MM.1S (cell line): ENCODE measurements at regions not wholly inside any gene's neighbourhood (a gene's known extent, or its start where the extent isn't known, plus 50 kb on each side); places are given as distances from the start of the nearest gene placed in this dataset.
"Not testable (repeated sequence)": the region's sequence is repeated elsewhere in the genome, so short reads cannot be mapped to it uniquely, and the experiment has no call there.

ENCODE experiments used
- DNase-seq: peaks from one replicate; pipeline ENCODE4 v3.0.0-alpha.2; 2015
- H2AFZ ChIP-seq: fragments of 300-600 bp; sonication (generic); 2 replicates; pipeline ENCODE4 v1.6.0; 2016; ENCODE audit warnings: antibody characterized with exemption, low read length
- H3F3A ChIP-seq: fragments of 300-600 bp; sonication (generic); 2 replicates; pipeline ENCODE4 v1.6.1; 2016; ENCODE audit warnings: mild to moderate bottlenecking, antibody characterized with exemption, low read length, moderate library complexity, mixed read lengths; ENCODE audit not compliant: insufficient read depth
- H3K27ac ChIP-seq: fragments of 300-600 bp; sonication (generic); 2 replicates; pipeline ENCODE4 v1.5.1; 2016; ENCODE audit warnings: mild to moderate bottlenecking, low read length
- H3K27me3 ChIP-seq: fragments of 300-600 bp; sonication (generic); replicated peaks from 2 replicates; pipeline ENCODE4 v1.6.0; 2016; ENCODE audit warnings: low read length; ENCODE audit not compliant: insufficient read depth
- H3K36me3 ChIP-seq: fragments of 300-600 bp; sonication (generic); replicated peaks from 2 replicates; pipeline ENCODE4 v1.6.1; 2016; ENCODE audit warnings: mild to moderate bottlenecking, low read length, mixed read lengths; ENCODE audit not compliant: insufficient read depth
- H3K4me1 ChIP-seq: fragments of 300-600 bp; sonication (generic); 2 replicates; pipeline ENCODE4 v1.6.1; 2016; ENCODE audit warnings: low read length, mixed read lengths
- H3K4me2 ChIP-seq: fragments of 300-600 bp; sonication (generic); 2 replicates; pipeline ENCODE4 v1.6.0; 2016; ENCODE audit warnings: low read depth, low read length
- H3K4me3 ChIP-seq: fragments of 300-600 bp; sonication (generic); 2 replicates; pipeline ENCODE4 v1.5.1; 2016; ENCODE audit warnings: low read length, mixed read lengths
- H3K79me2 ChIP-seq: fragments of 300-600 bp; sonication (generic); 2 replicates; pipeline ENCODE4 v1.6.1; 2016; ENCODE audit warnings: mixed run types, low read length, mixed read lengths
- H3K9ac ChIP-seq: fragments of 300-600 bp; sonication (generic); 2 replicates; pipeline ENCODE4 v1.6.1; 2016; ENCODE audit warnings: low read length, mixed read lengths
- H3K9me2 ChIP-seq: fragments of 300-600 bp; sonication (generic); replicated peaks from 2 replicates; pipeline ENCODE4 v1.6.1; 2016; ENCODE audit warnings: mild to moderate bottlenecking, low read length, mixed read lengths; ENCODE audit not compliant: insufficient read depth
- H3K9me3 ChIP-seq: fragments of 300-600 bp; sonication (generic); replicated peaks from 2 replicates; pipeline ENCODE4 v1.6.1; 2016; ENCODE audit warnings: mild to moderate bottlenecking, low read length, mixed read lengths; ENCODE audit not compliant: insufficient read depth
- H4K20me1 ChIP-seq: fragments of 300-600 bp; sonication (generic); 2 replicates; pipeline ENCODE4 v1.6.1; 2016; ENCODE audit warnings: mild to moderate bottlenecking, low read length, moderate library complexity, mixed read lengths; ENCODE audit not compliant: insufficient read depth
- CTCF ChIP-seq: fragments of 300-600 bp; sonication (generic); IDR thresholded peaks from 2 replicates; pipeline ENCODE4 v1.5.1; 2016; ENCODE audit warnings: antibody characterized with exemption, low read length, mixed read lengths
- EZH2 ChIP-seq: fragments of 300-600 bp; sonication (generic); optimal IDR thresholded peaks from 2 replicates; pipeline ENCODE3; 2017; ENCODE audit warnings: low read depth, mild to moderate bottlenecking, antibody characterized with exemption, low read length, mixed read lengths
- EZH2phosphoT487 ChIP-seq: fragments of 300-600 bp; sonication (generic); IDR thresholded peaks from 2 replicates; pipeline ENCODE4 v1.6.1; 2018; ENCODE audit warnings: antibody characterized with exemption, low read length

GRCh38 chr1:29756498-29756897, 520.2 kb downstream of the PTPRU start:
- no peak for DNase-seq
- Histone ChIP-seq H3F3A (no peaks in the 10 kb centered on the region), H3K4me2 (no peak overlapping the region), H3K9me2 (no peaks in the 10 kb centered on the region), H3K79me2 (no peaks in the 10 kb centered on the region), H3K27me3 (peaks cover 40% of the 10 kb centered on the region), H3K9ac (no peak overlapping the region), H3K4me1 (no peaks in the 10 kb centered on the region), H2AFZ (no peak overlapping the region), H3K27ac (no peak overlapping the region), H4K20me1 (no peaks in the 10 kb centered on the region), H3K4me3 (no peak overlapping the region), H3K9me3 (no peaks in the 10 kb centered on the region), H3K36me3 (no peaks in the 10 kb centered on the region)
- TF ChIP-seq CTCF (no peak), EZH2phosphoT487 (no peak), EZH2 (no peak)

- no peak for DNase-seq
- Histone ChIP-seq H3K4me1 (no peaks in the 10 kb centered on the region), H3K27me3 (peaks cover 38% of the 10 kb centered on the region)
Measured at GRCh38 chr1:29756085-29756484, 519.8 kb downstream of the PTPRU start.

GRCh38 chr1:29755412-29756015, 519.2 kb downstream of the PTPRU start:
- H2AFZ ChIP-seq, H3K27ac ChIP-seq, H3K4me2 ChIP-seq, H3K4me1 ChIP-seq, H3K4me3 ChIP-seq, H3K9me2 ChIP-seq, H3K9ac ChIP-seq, H3F3A ChIP-seq, H3K9me3 ChIP-seq, DNase-seq, H3K36me3 ChIP-seq, H3K79me2 ChIP-seq, H4K20me1 ChIP-seq: not testable (repeated sequence)
- peaks cover 32% of the 10 kb centered on the region for H3K27me3 ChIP-seq

More at GRCh38 chr1:29756085-29756484, 519.8 kb downstream of the PTPRU start:
- Histone ChIP-seq H3K36me3 (no peaks in the 10 kb centered on the region), H3K4me2 (no peak overlapping the region), H3K79me2 (no peaks in the 10 kb centered on the region), H3K9ac (no peak overlapping the region), H3K9me2 (no peaks in the 10 kb centered on the region), H2AFZ (no peak overlapping the region), H3F3A (no peaks in the 10 kb centered on the region), H4K20me1 (no peaks in the 10 kb centered on the region), H3K4me3 (no peak overlapping the region), H3K9me3 (no peaks in the 10 kb centered on the region), H3K27ac (no peak overlapping the region)
- no peak for TF ChIP-seq CTCF
- TF ChIP-seq EZH2phosphoT487 = no peak
- no peak for TF ChIP-seq EZH2

- Histone ChIP-seq H2AFZ (no peak overlapping the region), H3K4me3 (no peak overlapping the region), H3K4me1 (no peaks in the 10 kb centered on the region), H3K36me3 (no peaks in the 10 kb centered on the region), H3K9ac (no peak overlapping the region), H3K9me2 (no peaks in the 10 kb centered on the region), H4K20me1 (no peaks in the 10 kb centered on the region), H3F3A (no peaks in the 10 kb centered on the region), H3K79me2 (no peaks in the 10 kb centered on the region), H3K9me3 (no peaks in the 10 kb centered on the region), H3K27ac (no peak overlapping the region), H3K27me3 (peaks cover 25% of the 10 kb centered on the region), H3K4me2 (no peak overlapping the region)
- TF ChIP-seq CTCF = no peak
- TF ChIP-seq EZH2 = no peak
- TF ChIP-seq EZH2phosphoT487 = no peak
- DNase-seq = no peak
Measured at GRCh38 chr1:29754573-29755375, 518.5 kb downstream of the PTPRU start.
